GM19395 (cell line): ENCODE measurements at regions not wholly inside any gene's neighbourhood (a gene's known extent, or its start where the extent isn't known, plus 50 kb on each side); places are given as distances from the start of the nearest gene placed in this dataset.

Experiments used
- ATAC-seq: cut with Tn5 transposase; IDR thresholded peaks from one replicate; pipeline ENCODE4 v1.9.1; 2021; ENCODE audit warnings: mild to moderate bottlenecking, moderate library complexity; ENCODE audit not compliant: unreplicated experiment

DNA sequence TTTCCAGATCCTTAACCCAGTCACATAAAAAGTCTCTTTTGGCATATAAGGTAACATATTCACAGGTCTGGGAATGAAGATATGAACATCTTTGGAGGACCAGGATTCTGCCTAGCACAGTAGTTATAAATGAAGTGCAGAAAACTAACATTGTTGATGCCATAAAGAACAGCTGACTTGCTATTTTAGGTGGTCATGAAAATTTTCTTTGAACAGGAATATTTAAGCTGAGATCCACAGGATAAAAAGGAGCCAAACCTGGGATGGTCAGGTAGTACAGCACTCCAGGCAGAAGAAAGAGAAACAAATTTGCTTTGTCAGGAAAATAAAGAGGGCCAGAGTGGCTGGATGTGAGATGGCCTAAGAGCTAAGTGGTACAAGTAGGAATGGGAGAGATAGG is 80.0 kb downstream of the CENPW start:
- ATAC-seq = no peak

DNA sequence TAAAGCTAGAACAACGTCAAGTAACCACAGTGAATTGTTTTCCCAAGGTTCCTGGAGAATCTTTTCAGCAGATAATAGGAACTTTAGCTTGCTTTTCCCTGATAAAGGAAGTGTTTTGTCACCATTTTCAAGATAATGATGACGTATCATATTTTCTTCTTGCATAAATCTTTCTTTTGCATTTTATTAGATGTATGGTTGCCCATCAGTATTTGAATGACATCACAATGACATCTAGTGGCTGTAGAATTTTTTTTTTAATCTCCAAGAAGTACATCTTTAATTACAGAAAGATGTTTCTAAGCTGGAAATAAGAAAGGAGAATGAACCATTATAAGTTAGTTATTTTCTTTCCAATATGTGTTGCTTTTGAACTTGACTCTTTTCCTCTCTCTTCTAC is 83.0 kb downstream of the CENPW start:
- no peak for ATAC-seq

DNA sequence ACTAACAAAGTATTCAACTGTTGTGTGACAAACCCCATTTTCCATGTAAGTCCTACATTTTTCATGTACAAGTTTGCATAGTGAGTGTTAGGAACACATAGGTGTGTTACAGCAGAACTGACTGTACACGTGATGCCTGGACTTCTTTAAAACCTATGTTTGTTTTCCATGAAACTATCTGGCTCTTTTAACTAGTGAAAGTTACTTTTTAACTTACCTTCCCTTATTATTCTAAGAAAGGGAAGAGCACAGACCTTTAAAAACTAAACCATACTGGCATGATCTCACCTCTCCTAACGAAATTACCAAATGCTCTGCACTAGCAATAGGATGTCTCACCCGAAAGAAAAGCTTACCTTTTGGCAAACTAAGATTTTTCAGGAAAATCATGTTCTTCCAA is 87.8 kb downstream of the CENPW start:
- ATAC-seq = no peak

DNA sequence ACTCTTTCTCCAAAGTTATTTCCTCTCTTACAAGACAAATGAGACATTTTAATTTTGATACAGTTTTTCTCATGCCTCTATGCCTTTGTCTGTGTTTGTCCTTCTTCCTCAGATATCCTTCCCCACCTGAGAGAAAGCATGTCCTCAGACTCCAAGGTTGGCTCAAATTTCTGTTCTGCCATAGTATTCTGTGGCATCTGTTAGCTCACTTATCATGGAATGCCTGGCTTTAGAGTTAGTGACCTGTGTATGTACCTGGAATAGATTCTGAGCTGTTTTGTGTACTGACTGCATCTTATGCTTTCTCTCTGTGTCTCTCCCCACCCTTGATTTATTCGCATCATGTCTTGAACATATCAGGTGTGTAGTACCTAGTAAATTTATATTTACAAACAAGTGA is 90.0 kb downstream of the CENPW start:
- no peak for ATAC-seq

DNA sequence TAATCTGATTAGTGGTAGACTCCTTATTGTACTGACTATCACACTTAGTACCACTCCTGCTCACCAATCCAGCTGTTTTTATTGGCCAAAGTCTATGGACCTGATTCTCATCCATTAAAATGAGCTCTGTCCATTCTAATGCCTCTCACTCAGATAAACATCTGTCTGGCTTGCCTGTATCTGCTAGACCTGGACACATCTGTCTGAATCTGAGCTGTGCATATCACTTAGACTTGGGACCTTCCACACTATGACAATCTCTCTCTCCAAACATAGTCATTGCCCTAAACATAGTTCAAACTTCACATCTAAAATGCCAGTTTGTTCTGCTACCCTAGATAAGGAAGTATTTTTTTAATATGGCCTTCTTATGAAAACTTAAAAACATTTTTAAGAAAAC is 92.6 kb downstream of the CENPW start:
- ATAC-seq = no peak

DNA sequence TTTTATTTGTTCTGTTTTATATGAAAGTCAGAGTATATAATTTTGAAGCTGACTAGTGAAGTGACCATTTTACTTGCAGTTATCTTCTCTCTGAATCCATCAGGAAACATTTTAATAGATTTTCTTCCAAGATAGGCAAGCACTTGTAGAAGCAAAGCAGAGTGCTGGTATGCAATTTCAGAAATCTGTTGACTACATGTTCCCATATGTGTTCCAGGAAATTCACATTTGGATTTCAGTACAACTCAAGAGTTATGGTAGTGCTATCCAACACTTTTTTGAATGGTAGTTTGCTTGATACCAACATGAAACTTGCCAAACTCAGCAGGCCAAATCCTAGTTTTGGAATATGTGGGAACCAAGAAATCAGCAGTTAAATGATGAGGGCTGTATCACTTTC is 94.0 kb downstream of the CENPW start:
- ATAC-seq = no peak

DNA sequence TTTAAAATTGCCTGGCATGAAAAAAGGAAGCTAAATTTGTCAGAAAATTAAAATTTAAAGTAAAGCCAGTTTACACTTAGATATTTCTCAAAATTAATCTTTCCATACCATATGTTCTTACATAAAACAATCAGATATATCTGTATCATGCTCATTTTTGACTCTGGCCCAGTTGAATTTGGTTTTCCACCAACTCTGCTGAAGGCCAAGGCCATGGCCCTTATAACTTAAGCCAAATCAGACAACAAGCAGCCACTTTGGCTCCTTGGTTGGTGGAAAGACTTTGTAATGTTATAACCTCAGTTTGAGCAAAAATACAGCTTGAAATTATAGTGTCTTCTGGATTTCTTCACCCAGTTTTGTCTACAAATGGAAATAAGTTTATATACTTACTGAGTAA is 97.3 kb downstream of the CENPW start:
- no peak for ATAC-seq

DNA sequence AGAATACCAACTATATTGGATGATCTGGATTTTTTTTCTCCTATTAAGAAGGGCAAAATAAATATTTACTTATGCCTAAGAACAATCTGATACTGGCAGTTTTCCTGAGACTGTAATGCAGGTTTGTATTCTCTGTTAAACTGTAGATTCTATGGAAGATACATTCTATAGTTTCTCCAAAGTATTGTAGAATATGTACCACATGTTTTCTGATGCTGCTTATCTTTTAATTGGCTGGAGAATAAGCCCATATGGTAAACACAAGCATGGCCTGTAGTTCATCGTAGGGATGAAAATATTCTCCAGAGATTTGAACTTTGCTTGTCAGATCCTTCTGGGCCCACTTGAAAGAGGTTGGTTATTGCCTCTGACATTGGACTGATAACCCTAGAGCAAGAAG is 99.1 kb downstream of the CENPW start:
- ATAC-seq = no peak

DNA sequence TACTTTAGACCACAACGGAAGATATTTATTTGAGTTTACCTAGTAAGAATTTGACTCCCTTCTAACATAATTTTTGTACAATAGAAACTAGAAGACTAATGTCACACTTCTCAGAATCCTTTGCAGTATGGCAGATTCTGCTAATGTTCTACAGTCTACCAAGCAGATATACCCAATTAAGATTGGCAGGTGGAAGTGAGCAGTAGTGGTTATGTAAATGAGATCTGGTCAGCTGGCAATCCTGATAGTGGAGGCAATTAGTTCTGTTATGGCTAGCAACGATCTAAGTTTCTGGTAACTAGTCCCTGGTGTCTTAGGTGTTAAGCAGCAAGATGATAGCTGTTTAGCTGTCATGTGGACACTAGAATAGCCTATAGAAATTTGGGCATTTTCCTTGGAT is 101.0 kb downstream of the CENPW start:
- no peak for ATAC-seq

DNA sequence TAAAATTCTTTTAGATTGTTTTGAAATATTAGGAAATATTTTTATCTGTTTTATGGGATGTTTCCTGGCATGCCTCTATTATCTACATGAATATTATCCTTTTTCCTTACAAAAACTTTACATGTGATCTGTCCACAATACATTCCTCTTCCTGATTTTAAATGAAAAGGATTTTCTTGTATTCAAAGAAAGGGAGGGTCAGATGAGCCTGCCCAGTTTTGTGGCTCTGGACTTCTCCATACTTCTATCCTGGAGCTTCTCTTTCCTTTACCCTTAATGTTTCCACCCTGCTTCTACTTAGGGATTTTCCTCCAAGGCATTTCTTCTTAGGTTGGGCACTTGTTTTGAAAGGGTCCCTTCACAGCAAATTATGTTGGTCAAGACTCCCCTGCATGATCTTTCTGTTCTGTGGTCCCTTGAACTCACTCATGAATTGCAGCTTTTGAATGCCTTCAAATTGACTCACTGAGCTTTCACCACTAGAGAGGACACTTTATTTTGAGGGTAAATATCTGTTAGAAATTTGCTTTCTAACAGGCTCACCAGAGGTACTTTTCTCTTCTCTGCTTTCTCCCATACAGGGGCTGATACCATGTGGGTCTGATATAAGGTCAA is 104.9 kb downstream of the CENPW start:
- ATAC-seq = no peak

DNA sequence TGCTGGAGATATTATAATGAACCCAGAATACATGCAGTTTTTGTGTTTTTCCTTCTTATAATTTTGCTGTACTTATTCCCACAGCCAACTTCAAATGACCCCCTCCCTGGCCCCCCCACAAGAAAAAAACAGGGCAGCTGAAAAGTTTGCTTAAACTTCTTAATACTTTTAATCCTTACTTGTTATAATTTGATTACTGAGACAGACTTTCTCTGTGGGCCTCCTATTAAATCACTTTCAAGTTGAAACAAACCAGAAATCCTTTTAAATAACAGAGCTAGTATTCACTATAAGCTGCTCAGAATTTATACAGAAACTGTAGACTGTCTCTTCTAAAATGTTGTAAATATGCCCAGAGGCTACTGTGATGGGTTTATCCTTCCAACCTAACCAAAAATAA is 106.3 kb downstream of the CENPW start:
- ATAC-seq = no peak

DNA sequence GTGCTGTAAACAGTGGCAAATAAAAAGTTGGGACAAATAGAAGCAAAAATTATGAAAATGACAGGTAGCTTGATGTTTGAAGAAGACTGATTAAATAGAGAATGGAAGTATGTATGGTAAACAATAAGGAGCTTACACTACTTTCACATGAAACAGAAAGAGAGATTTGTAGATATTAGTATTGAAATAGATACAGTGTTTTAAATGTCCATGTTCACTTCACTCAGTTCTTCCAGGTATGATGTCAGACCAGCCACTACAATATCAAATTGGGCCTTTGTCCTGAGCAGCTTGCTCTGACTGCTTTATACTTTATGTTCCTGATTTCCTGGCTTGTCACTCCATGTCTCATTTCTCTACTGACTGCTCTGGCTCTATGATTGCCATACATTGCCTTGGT is 107.5 kb downstream of the CENPW start:
- ATAC-seq = no peak

DNA sequence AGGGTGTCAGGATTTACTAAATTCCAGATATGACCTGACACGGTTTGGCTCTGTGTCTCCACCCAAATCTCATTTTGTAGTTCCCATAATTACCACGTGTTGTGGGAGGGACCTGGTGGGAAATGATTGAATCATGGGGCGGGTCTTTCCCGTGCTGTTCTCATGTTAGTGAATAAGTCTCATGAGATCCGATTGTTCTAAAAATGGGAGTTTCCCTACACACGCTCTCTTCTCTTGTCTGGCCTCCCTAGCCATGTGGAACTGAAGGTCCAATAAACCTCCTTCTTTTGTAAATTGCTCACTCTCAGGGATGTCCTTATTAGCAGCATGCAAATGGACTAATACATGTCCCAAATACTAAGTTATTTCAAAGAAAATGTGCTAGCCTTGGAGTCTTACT is 121.1 kb downstream of the CENPW start:
- ATAC-seq = no peak

DNA sequence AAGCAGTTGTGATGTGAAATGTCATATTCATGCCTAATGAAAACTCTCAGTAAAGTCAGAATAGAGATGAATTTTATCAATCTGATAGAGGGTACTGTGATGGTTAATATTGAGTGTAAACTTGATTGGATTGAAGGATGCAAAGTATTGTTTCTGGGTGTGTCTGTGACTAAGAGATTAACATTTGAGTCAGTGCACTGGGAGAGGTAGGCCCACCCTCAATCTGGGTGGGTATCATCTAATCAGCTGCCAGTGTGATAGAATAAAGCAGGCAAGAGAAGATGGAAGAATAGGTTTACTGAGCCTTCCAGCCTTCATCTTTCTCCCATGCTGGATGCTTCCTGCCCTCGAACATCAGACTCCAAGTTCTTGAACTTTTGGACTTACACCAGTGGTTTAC is 124.3 kb downstream of the CENPW start:
- ATAC-seq = no peak

DNA sequence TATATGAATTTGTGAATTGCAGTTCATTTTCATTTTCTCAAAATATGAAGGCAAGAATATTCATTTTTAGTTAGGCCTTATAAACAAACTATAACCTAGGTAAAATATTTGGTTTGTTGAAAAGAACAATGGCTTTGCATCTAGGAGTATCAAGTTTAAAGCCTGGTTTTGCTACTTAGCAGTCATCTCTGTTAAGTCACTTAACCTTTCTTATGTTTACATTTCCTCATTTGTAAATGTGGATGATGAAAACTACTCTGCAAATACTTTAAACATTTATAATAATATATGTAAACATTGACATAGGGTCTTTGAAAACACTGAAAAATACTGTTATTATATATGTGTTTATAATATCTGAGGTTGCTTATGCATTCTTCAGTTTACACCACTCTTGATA is 135.5 kb downstream of the CENPW start:
- no peak for ATAC-seq

DNA sequence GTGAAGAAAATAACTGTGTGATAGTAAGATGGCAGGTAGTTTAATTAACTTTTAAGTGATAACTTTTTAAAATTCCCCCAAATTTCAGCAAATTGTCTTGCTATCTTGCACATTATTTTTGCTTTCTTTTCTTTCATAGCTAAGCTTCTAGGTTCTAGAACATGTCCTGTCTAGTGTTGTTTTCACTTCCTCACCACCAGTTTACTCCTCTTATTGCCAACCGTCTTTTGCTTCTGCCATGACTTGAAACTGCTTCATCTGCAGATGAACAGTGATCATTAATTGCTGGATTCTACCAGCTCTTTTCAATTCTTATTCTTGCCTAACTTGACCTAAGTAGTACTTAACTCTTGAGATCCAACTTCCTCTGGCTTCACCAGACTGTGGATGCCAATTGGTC is 137.8 kb downstream of the CENPW start:
- ATAC-seq = peak; percentile 89

DNA sequence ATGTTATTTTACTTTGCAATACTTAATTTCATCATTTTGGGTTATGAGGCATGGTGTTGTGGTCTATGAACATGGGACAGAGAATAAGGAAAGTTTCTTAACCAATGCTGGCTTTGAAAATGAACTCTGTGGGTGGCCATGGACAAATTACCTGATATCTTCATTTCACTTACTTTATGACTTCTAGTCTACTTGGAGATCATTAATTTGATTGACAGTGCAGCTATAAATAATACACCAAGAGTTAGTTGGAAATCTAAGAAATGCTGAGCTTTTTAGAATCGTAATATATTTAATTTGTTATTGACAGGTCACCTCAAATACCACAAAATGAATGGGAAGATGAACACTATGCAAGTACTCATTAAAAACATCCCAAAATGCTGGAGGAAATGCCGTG is 140.4 kb downstream of the CENPW start:
- ATAC-seq = no peak

DNA sequence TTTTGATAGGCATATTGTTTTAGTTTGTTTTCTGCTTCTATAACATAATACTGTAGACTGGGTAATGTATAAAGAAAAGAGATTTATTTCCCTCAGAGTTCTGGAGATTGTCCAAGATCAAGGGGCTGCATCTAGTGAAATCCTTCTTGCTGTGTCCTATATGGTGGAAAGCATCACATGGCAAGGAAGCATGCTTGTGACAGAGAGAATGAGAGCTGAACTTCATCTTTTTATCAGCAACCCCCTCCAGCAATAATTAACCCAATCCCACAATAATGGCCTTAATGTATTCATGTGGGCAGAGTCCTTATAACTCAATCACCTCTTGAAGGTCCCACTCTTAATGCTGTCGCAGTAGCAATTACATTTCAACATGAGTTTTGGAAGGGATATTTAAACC is 141.4 kb downstream of the CENPW start:
- ATAC-seq = no peak

DNA sequence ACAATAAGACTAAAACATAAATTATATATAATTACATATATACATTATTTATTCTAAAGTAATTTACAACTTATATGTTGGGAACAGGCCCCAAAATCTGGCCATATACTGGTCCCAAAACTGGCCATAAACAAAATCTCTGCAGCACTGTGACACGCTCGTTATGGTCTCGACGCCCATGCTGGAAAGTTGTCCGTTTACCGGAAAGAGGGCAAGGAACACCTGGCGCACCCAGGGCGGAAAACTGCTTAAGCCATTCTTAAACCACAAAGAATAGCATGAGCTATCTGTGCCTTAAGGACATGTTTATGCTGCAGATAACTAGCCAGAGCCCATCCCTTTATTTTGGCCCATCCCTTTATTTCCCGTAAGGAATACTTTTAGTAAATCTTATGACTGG is 164.9 kb downstream of the CENPW start:
- ATAC-seq = no peak

DNA sequence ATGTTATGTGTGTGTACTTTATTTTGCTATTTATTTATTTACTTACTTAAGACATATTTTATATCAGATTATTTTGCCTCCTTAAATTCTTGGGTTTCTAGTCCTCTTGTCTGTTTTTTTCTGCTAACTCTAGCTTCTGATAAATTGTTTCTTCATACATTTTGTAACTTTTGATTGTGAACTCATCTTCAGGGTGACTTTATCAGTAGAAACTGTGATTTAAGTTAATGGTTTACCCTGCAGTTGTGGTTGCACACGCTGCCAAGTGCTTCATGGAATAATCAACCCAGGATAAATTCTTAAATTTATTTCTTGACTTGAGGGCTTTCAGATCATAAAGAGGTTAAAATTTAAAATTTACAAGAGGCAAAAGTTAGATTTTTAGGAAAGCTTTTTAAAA is 173.3 kb downstream of the CENPW start:
- ATAC-seq = no peak

DNA sequence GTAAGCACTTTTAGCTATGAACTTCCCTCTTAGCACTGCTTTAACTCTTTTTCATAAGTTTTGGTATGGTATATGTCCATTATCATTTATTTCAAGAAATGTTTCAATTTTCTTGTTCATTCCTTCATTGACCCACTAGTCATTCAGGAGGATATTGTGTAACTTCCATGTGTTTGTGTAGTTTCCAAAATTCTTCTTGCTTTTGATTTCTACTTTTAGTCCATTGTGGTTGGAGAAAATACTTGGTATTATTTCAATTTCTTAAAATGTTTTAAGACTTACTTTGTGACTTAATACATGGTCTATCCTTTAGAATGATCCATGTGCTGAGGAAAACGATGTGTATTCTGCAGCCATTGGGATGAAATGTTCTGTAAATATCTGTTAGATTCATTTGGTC is 176.5 kb downstream of the CENPW start:
- no peak for ATAC-seq

DNA sequence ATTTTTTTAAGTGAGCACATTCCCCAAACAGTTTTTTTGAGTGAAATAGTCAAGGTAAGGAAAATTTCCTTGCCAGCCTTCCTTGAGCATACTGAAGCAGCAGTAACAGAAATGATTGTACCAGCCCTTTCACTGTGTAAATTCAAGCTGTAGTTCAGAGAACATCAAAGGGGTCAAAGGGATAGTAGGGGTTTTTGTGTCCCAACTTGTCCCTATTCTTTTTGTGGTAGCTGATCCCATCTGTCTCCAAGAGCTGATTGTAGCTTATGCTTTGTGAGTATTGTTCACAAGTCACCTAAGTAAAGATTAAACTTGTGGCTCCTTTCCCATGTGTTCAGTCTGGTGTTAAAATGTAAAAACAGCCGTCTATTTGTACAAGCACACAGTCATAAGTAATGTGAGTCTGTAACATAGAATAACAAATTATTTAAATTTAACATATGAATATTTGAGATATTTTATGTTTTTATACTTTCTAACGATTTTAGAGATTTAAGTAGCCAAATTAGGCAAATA is 185.0 kb downstream of the CENPW start:
- no peak for ATAC-seq

DNA sequence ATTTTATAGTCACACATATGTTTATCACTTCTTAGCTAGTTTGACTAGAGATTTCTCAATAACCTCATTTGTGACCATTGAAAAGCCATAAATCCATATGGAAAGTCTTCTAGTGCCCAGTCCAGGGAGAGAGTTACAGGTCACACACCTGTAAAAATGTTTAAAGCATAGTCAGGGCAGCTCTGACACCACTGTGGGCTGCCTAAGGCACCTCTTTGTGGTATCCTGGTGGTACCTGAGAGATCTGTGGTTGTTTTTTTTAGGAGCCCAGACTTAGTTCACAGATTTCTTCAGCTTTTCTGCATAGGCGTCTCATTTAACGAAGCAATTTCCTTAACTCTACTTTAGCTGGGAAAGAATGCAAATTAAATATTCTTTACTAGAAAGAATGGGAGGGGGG is 186.6 kb downstream of the CENPW start:
- no peak for ATAC-seq
